ENCODE measurements at regions not wholly inside any gene's neighbourhood (a gene's known extent, or its start where the extent isn't known, plus 50 kb on each side); places are given as distances from the start of the nearest gene placed in this dataset.

DNA sequence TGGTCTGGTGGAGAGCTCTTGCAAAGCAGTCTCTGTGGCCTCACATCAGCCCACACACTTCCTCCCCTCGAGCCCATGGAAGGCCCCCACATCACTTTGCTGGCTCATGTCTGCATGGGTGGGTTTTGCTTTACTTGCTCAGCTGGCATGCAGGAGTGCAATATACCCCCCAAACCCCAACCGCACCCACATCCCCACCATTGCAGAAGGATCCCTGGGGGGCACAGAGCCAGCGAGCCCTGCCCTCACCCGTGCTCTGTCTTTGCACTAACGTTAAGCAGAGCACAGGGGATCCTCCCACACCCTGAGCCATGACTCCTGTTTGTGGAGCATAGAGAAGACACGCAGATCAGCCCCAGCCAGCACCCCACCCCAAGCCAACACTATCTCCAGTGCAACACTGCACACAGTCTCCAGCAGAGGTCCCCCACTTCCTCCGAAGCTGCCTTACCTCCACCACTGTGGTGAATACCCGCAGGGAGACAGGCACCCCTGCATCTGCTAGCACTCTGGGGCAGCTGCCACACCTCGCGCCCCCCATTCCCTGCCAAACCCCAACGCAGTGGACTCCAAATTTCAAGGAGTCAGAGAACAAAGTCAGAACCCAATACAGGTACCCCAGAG is 177.8 kb upstream of the RGPD4 start:
- Histone ChIP-seq H3K27me3 (ENCODE audit: control insufficient read depth in 3 of 3, insufficient read depth in 3 of 3, low read depth in 1 of 3, low read length in 3 of 3) (no peaks in the 10 kb centered on the region), H2BK15ac (ENCODE audit: low read length) (no peak overlapping the region), H4K91ac (ENCODE audit: low read depth, low read length, poor library complexity) (peak overlapping the region; percentile 72), H3K23ac (ENCODE audit: low read depth, low read length, poor library complexity) (no peak overlapping the region), H3K27ac (replicated peaks; ENCODE audit: low read length) (no peak overlapping the region), H2BK12ac (ENCODE audit: low read length) (no peak overlapping the region), H3K79me1 (ENCODE audit: low read depth, low read length) (no peaks in the 10 kb centered on the region), H4K8ac (ENCODE audit: low read depth, low read length) (peak overlapping the region; percentile 65), H3K9ac (ENCODE audit: low read depth, low read length, poor library complexity) (no peak overlapping the region), H2BK120ac (ENCODE audit: low read depth, low read length) (no peak overlapping the region), H3K9me3 (replicated peaks in 1 of 2; ENCODE audit: control insufficient read depth in 2 of 2, insufficient read depth in 1 of 2, low read depth in 1 of 2, low read length in 2 of 2) (peaks cover 0 to 3% of the 10 kb centered on the region in 2 donors), H2AK5ac (ENCODE audit: low read depth, low read length) (no peak overlapping the region), H3K4me2 (ENCODE audit: insufficient read depth, low read length, poor library complexity, severe bottlenecking) (no peak overlapping the region), H3K4me3 (ENCODE audit: low read length in 2 of 2) (no peak overlapping the region), H2BK5ac (ENCODE audit: low read length) (no peak overlapping the region), H2AFZ (ENCODE audit: low read length) (no peak overlapping the region), H3K36me3 (replicated peaks in 1 of 2; ENCODE audit: control insufficient read depth in 2 of 2, insufficient read depth in 2 of 2, low read length in 2 of 2) (no peaks in the 10 kb centered on the region), H3K4me1 (ENCODE audit: control insufficient read depth in 2 of 2, insufficient read depth in 1 of 2, low read depth in 1 of 2, low read length in 2 of 2) (no peaks in the 10 kb centered on the region), H3K18ac (ENCODE audit: low read length) (peak overlapping the region; percentile 83), H3K4ac (ENCODE audit: low read length) (no peak overlapping the region), H3K14ac (ENCODE audit: low read length) (no peak overlapping the region)
- DNase-seq (ENCODE audit: low spot score): no peak
- WGBS, 2 donors (ENCODE audit: extremely low coverage in 2 of 2, insufficient read length in 2 of 2, insufficient replicate concordance in 1 of 2): no CpG with 5 or more reads among the region's 11 CpGs

DNA sequence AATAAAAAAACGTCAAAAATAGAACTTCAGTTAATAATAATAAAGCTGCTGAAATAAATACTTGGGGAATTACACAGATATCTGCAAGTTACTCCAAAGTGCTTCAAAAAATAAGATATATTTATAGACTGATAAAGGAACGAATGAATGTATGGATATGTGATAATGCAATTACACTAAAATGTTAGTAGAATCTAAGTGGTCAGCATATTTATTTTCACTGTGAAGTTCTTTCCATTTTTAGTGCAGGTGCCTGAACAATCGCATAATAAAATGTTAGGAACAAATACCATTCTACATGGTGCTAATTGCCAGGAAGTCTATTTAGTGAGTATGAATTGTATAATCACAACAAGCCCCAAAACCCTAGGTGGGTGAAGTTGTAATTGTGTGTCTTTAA is 169.6 kb upstream of the RGPD4 start:
- Histone ChIP-seq H3K23ac (ENCODE audit: low read depth, low read length, poor library complexity) (no peak overlapping the region), H2BK120ac (ENCODE audit: low read depth, low read length) (no peak overlapping the region), H3K4me3 (ENCODE audit: low read length in 2 of 2) (no peak overlapping the region), H3K14ac (ENCODE audit: low read length) (no peak overlapping the region), H2BK5ac (ENCODE audit: low read length) (no peak overlapping the region), H3K9ac (ENCODE audit: low read depth, low read length, poor library complexity) (no peak overlapping the region), H2AFZ (ENCODE audit: low read length) (no peak overlapping the region), H3K9me3 (replicated peaks in 1 of 2; ENCODE audit: control insufficient read depth in 2 of 2, insufficient read depth in 1 of 2, low read depth in 1 of 2, low read length in 2 of 2) (no peaks in the 10 kb centered on the region), H3K4me1 (ENCODE audit: control insufficient read depth in 2 of 2, insufficient read depth in 1 of 2, low read depth in 1 of 2, low read length in 2 of 2) (no peaks in the 10 kb centered on the region), H2BK12ac (ENCODE audit: low read length) (no peak overlapping the region), H3K36me3 (replicated peaks in 1 of 2; ENCODE audit: control insufficient read depth in 2 of 2, insufficient read depth in 2 of 2, low read length in 2 of 2) (no peaks in the 10 kb centered on the region), H3K27ac (replicated peaks; ENCODE audit: low read length) (no peak overlapping the region), H3K79me1 (ENCODE audit: low read depth, low read length) (no peaks in the 10 kb centered on the region), H2AK5ac (ENCODE audit: low read depth, low read length) (no peak overlapping the region), H3K4me2 (ENCODE audit: insufficient read depth, low read length, poor library complexity, severe bottlenecking) (no peak overlapping the region), H4K8ac (ENCODE audit: low read depth, low read length) (no peak overlapping the region), H3K18ac (ENCODE audit: low read length) (no peak overlapping the region), H3K4ac (ENCODE audit: low read length) (no peak overlapping the region), H3K27me3 (ENCODE audit: control insufficient read depth in 3 of 3, insufficient read depth in 3 of 3, low read depth in 1 of 3, low read length in 3 of 3) (no peaks in the 10 kb centered on the region), H2BK15ac (ENCODE audit: low read length) (no peak overlapping the region), H4K91ac (ENCODE audit: low read depth, low read length, poor library complexity) (no peak overlapping the region)
- WGBS, 2 donors (ENCODE audit: extremely low coverage in 2 of 2, insufficient read length in 2 of 2, insufficient replicate concordance in 1 of 2): no CpG with 5 or more reads among the region's 3 CpGs
- no peak for DNase-seq (ENCODE audit: low spot score)

GRCh38 chr2:107663632-107664031 is 163.1 kb upstream of the RGPD4 start:
- no peak overlapping the region for H3K9ac ChIP-seq (ENCODE audit: low read depth, low read length, poor library complexity)
- no peak overlapping the region for H3K23ac ChIP-seq (ENCODE audit: low read depth, low read length, poor library complexity)
- H3K9me3 ChIP-seq (replicated peaks in 1 of 2; ENCODE audit: control insufficient read depth in 2 of 2, insufficient read depth in 1 of 2, low read depth in 1 of 2, low read length in 2 of 2): no peaks in the 10 kb centered on the region
- no peak for DNase-seq (ENCODE audit: low spot score)
- H3K79me1 ChIP-seq (ENCODE audit: low read depth, low read length): no peaks in the 10 kb centered on the region
- WGBS, 2 donors (ENCODE audit: extremely low coverage in 2 of 2, insufficient read length in 2 of 2, insufficient replicate concordance in 1 of 2): no CpG with 5 or more reads among the region's 6 CpGs
- no peak overlapping the region for H3K4ac ChIP-seq (ENCODE audit: low read length)
- no peaks in the 10 kb centered on the region for H3K4me1 ChIP-seq (ENCODE audit: control insufficient read depth in 2 of 2, insufficient read depth in 1 of 2, low read depth in 1 of 2, low read length in 2 of 2)
- no peak overlapping the region for H2BK12ac ChIP-seq (ENCODE audit: low read length)
- no peak overlapping the region for H3K14ac ChIP-seq (ENCODE audit: low read length)
- no peak overlapping the region for H2BK120ac ChIP-seq (ENCODE audit: low read depth, low read length)
- no peak overlapping the region for H4K8ac ChIP-seq (ENCODE audit: low read depth, low read length)
- H3K18ac ChIP-seq (ENCODE audit: low read length): no peak overlapping the region
- H3K27me3 ChIP-seq (ENCODE audit: control insufficient read depth in 3 of 3, insufficient read depth in 3 of 3, low read depth in 1 of 3, low read length in 3 of 3): no peaks in the 10 kb centered on the region
- no peak overlapping the region for H3K4me3 ChIP-seq (ENCODE audit: low read length in 2 of 2)
- no peak overlapping the region for H4K91ac ChIP-seq (ENCODE audit: low read depth, low read length, poor library complexity)
- no peak overlapping the region for H2AK5ac ChIP-seq (ENCODE audit: low read depth, low read length)
- no peak overlapping the region for H2BK15ac ChIP-seq (ENCODE audit: low read length)
- H3K27ac ChIP-seq (replicated peaks; ENCODE audit: low read length): no peak overlapping the region
- no peak overlapping the region for H2BK5ac ChIP-seq (ENCODE audit: low read length)
- no peak overlapping the region for H2AFZ ChIP-seq (ENCODE audit: low read length)
- no peaks in the 10 kb centered on the region for H3K36me3 ChIP-seq (replicated peaks in 1 of 2; ENCODE audit: control insufficient read depth in 2 of 2, insufficient read depth in 2 of 2, low read length in 2 of 2)
- H3K4me2 ChIP-seq (ENCODE audit: insufficient read depth, low read length, poor library complexity, severe bottlenecking): no peak overlapping the region

GRCh38 chr2:107669335-107669734 is 157.4 kb upstream of the RGPD4 start:
- H2BK15ac ChIP-seq (ENCODE audit: low read length): no peak overlapping the region

More at GRCh38 chr2:107669335-107669734, 157.4 kb upstream of the RGPD4 start:
- no peak overlapping the region for H2BK120ac ChIP-seq (ENCODE audit: low read depth, low read length)
- H3K27me3 ChIP-seq (ENCODE audit: control insufficient read depth in 3 of 3, insufficient read depth in 3 of 3, low read depth in 1 of 3, low read length in 3 of 3): no peaks in the 10 kb centered on the region
- no peak overlapping the region for H3K27ac ChIP-seq (replicated peaks; ENCODE audit: low read length)
- no peak overlapping the region for H2AK5ac ChIP-seq (ENCODE audit: low read depth, low read length)
- no CpG with 5 or more reads among the region's 4 CpGs for WGBS, 2 donors (ENCODE audit: extremely low coverage in 2 of 2, insufficient read length in 2 of 2, insufficient replicate concordance in 1 of 2)
- no peaks in the 10 kb centered on the region for H3K4me1 ChIP-seq (ENCODE audit: control insufficient read depth in 2 of 2, insufficient read depth in 1 of 2, low read depth in 1 of 2, low read length in 2 of 2)
- no peak for DNase-seq (ENCODE audit: low spot score)
- no peak overlapping the region for H3K18ac ChIP-seq (ENCODE audit: low read length)
- no peaks in the 10 kb centered on the region for H3K9me3 ChIP-seq (replicated peaks in 1 of 2; ENCODE audit: control insufficient read depth in 2 of 2, insufficient read depth in 1 of 2, low read depth in 1 of 2, low read length in 2 of 2)
- no peak overlapping the region for H2AFZ ChIP-seq (ENCODE audit: low read length)
- H4K91ac ChIP-seq (ENCODE audit: low read depth, low read length, poor library complexity): no peak overlapping the region
- no peak overlapping the region for H3K4me3 ChIP-seq (ENCODE audit: low read length in 2 of 2)
- no peak overlapping the region for H3K9ac ChIP-seq (ENCODE audit: low read depth, low read length, poor library complexity)
- no peaks in the 10 kb centered on the region for H3K36me3 ChIP-seq (replicated peaks in 1 of 2; ENCODE audit: control insufficient read depth in 2 of 2, insufficient read depth in 2 of 2, low read length in 2 of 2)
- no peak overlapping the region for H3K14ac ChIP-seq (ENCODE audit: low read length)
- no peak overlapping the region for H2BK12ac ChIP-seq (ENCODE audit: low read length)
- no peaks in the 10 kb centered on the region for H3K79me1 ChIP-seq (ENCODE audit: low read depth, low read length)
- no peak overlapping the region for H3K4me2 ChIP-seq (ENCODE audit: insufficient read depth, low read length, poor library complexity, severe bottlenecking)
- H3K23ac ChIP-seq (ENCODE audit: low read depth, low read length, poor library complexity): no peak overlapping the region
- H3K4ac ChIP-seq (ENCODE audit: low read length): no peak overlapping the region
- H4K8ac ChIP-seq (ENCODE audit: low read depth, low read length): no peak overlapping the region
- no peak overlapping the region for H2BK5ac ChIP-seq (ENCODE audit: low read length)
